ENCODE measurements at regions not wholly inside any gene's neighbourhood (a gene's known extent, or its start where the extent isn't known, plus 50 kb on each side); places are given as distances from the start of the nearest gene placed in this dataset.

DNA sequence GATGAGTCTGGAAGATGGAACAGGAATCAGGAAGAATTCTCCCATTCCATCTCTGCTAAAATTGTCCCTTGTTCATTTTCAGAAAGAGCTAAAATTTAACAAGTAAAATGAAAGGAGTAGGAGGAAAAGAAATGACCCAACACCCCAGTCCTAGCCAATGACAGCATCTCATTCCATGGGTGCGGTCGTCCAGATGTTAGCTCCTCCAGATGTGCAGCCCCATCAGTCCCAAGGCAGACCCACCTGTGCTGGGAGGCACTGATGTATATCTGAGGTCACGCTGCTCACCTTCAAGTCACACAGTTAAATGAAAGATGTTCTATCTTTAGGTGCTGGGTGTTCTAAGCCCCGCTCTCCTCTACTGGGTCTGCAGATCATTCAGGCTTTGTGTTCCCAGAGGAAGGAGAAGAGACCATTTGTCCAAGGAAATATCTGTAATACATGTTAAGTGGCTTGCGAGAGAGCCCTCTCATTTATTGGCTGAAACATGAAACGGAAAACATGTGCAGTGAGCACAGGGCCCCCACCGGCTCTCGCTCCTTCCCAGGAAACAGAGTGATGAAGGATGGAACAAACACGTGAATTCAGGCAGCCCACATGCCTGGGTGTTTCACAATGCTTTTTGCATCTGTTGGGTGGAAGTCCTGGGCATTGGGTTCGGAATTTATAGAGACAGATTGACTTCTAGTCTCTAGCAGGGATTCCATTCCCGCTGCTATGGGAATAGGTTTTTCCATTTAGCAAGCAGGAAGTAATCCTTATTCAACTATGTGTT lies 294.6 kb downstream of the NUAK1 start:
- TF ChIP-seq ZNF10 (CRISPR knock-in tag; IDR thresholded peaks at IDR 0.05; ENCODE audit: borderline replicate concordance, low read depth) = no peak
- no peak for TF ChIP-seq PHF20 (CRISPR knock-in tag; IDR thresholded peaks at IDR 0.05)
- no peak for TF ChIP-seq ZNF605 (CRISPR knock-in tag; IDR thresholded peaks at IDR 0.05)
- no peak for TF ChIP-seq ZBTB20 (CRISPR knock-in tag; IDR thresholded peaks at IDR 0.05; ENCODE audit: borderline replicate concordance, low read depth)
- TF ChIP-seq HMGA1 (CRISPR knock-in tag; conservative IDR thresholded peaks at IDR 0.05) = no peak
- FAIRE-seq = no peak
- Histone ChIP-seq H3K9me3 (ENCODE audit: low read length) (no peaks in the 10 kb centered on the region), H2AFZ (ENCODE audit: low read length) (no peak overlapping the region), H4K20me1 (ENCODE audit: insufficient read depth, low read length) (no peaks in the 10 kb centered on the region), H3K4me3 (replicated peaks in 1 of 3; ENCODE audit: insufficient read depth in 1 of 3, low read depth in 2 of 3, low read length in 3 of 3) (no peak overlapping the region), H3K4me2 (ENCODE audit: low read depth, low read length) (no peak overlapping the region), H3K4me1 (ENCODE audit: insufficient read depth, low read length) (no peaks in the 10 kb centered on the region), H3K27me3 (ENCODE audit: control insufficient read depth in 1 of 2, insufficient read depth in 2 of 2, low read length in 2 of 2) (no peaks in the 10 kb centered on the region; a peak in 1 of 5 replicates), H3K27ac (ENCODE audit: extremely low read length, insufficient read depth, low read length) (no peak overlapping the region), H3K36me3 (replicated peaks in 1 of 2; ENCODE audit: control insufficient read depth in 1 of 2, insufficient read depth in 2 of 2, low read length in 2 of 2) (no peaks in the 10 kb centered on the region), H3K79me2 (ENCODE audit: insufficient read depth, low read length) (no peaks in the 10 kb centered on the region), H3K9ac (ENCODE audit: insufficient read depth, low read depth, low read length) (no peak overlapping the region)
- no peak for DNase-seq (ENCODE audit: low spot score)
- CTCF ChIA-PET (ENCODE audit: low intra/inter-chr PET ratio, low total read pairs) = no interaction called here
- POLR2A ChIA-PET = no interaction called here
- no peak for ATAC-seq
- BruUV-seq (replicated peaks) = no TSS peak
- WGBS (ENCODE audit: low lambda C conversion rate) = 47% methylated on average over 10 of the region's 11 CpGs
- intact Hi-C loops (cut with micrococcal nuclease; ENCODE audit: unreplicated experiment) (no loop called here), in situ Hi-C loops (cut with HindIII; ENCODE audit: extremely low pct_ligation_motif_present, low pct_unique_long_range_greater_than_20kb) (no loop called here)

DNA sequence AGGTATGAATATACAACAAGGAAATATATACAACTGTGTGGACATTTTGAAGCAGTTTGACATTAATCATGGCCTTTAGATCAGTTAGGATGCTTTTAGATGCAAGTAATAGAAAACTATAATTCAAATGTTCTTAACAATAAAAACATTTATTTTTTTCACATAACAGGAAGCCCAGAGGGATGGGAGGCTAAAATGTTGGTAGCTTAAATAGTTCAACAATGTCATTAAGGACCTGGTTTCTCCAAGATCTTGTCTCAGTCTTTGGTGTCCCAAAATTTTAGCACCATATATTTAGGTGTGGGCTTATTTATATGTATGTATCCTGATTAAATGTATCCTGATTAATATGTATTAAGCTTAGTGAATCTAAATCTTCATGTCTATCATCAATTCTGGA lies 292.4 kb downstream of the NUAK1 start:
- no peaks in the 10 kb centered on the region for H3K9me3 ChIP-seq (ENCODE audit: low read length)
- no peaks in the 10 kb centered on the region; a peak in 1 of 5 replicates for H3K27me3 ChIP-seq (ENCODE audit: control insufficient read depth in 1 of 2, insufficient read depth in 2 of 2, low read length in 2 of 2)
- no peak for DNase-seq (ENCODE audit: low spot score)
- no peak overlapping the region for H3K4me2 ChIP-seq (ENCODE audit: low read depth, low read length)
- H4K20me1 ChIP-seq (ENCODE audit: insufficient read depth, low read length) = no peaks in the 10 kb centered on the region
- intact Hi-C loops (cut with micrococcal nuclease; ENCODE audit: unreplicated experiment) = no loop called here
- no peak overlapping the region for H3K27ac ChIP-seq (ENCODE audit: extremely low read length, insufficient read depth, low read length)
- H3K4me1 ChIP-seq (ENCODE audit: insufficient read depth, low read length) = no peaks in the 10 kb centered on the region
- CTCF ChIA-PET (ENCODE audit: low intra/inter-chr PET ratio, low total read pairs) = no interaction called here
- no peak for FAIRE-seq
- no peak for ATAC-seq
- no peak overlapping the region for H3K4me3 ChIP-seq (replicated peaks in 1 of 3; ENCODE audit: insufficient read depth in 1 of 3, low read depth in 2 of 3, low read length in 3 of 3)
- H3K9ac ChIP-seq (ENCODE audit: insufficient read depth, low read depth, low read length) = no peak overlapping the region
- in situ Hi-C loops (cut with HindIII; ENCODE audit: extremely low pct_ligation_motif_present, low pct_unique_long_range_greater_than_20kb) = no loop called here
- no TSS peak for BruUV-seq (replicated peaks)
- POLR2A ChIA-PET = no interaction called here
- H3K36me3 ChIP-seq (replicated peaks in 1 of 2; ENCODE audit: control insufficient read depth in 1 of 2, insufficient read depth in 2 of 2, low read length in 2 of 2) = no peaks in the 10 kb centered on the region
- H2AFZ ChIP-seq (ENCODE audit: low read length) = no peak overlapping the region
- no peak for TF ChIP-seq ZSCAN29 (CRISPR knock-in tag; conservative IDR thresholded peaks at IDR 0.05)
- H3K79me2 ChIP-seq (ENCODE audit: insufficient read depth, low read length) = no peaks in the 10 kb centered on the region
